ENCODE measurements at regions not wholly inside any gene's neighbourhood (a gene's known extent, or its start where the extent isn't known, plus 50 kb on each side); places are given as distances from the start of the nearest gene placed in this dataset.

DNA sequence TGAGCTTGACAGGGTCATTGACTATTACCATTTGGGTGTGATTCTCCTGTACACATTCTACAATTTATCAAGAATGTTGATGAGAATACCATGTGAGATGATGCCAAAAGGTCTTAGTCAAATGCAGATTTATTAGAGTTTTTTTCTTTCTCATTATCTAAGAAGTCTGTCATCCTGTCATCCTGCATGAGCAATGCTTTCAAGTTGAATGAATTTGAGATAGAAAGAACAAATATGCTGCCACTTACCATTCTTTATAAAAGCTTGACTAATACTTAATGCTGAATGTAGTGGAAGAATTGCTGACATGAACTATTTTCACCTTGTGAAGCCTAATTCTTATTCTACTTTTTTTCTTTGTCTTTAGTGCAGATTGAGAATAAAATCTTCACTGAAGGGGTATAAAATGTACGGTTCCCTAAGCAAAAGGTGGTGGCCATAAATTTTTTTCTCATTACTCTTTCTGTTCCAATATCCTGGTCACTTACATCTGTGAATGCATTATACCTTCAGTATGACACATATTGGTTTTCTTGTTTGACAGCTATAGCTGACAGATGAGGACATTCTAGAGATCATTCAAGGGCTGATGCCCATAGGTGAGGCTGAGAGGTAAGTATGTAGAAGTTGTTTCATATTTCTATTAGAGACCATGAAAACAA lies 1434.7 kb downstream of the SLITRK1 start:
- TF ChIP-seq, protein P1, sequence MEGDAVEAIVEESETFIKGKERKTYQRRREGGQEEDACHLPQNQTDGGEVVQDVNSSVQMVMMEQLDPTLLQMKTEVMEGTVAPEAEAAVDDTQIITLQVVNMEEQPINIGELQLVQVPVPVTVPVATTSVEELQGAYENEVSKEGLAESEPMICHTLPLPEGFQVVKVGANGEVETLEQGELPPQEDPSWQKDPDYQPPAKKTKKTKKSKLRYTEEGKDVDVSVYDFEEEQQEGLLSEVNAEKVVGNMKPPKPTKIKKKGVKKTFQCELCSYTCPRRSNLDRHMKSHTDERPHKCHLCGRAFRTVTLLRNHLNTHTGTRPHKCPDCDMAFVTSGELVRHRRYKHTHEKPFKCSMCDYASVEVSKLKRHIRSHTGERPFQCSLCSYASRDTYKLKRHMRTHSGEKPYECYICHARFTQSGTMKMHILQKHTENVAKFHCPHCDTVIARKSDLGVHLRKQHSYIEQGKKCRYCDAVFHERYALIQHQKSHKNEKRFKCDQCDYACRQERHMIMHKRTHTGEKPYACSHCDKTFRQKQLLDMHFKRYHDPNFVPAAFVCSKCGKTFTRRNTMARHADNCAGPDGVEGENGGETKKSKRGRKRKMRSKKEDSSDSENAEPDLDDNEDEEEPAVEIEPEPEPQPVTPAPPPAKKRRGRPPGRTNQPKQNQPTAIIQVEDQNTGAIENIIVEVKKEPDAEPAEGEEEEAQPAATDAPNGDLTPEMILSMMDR (IDR thresholded peaks at IDR 0.05): no peak
- Histone ChIP-seq H3K4me1 (ENCODE audit: low read depth) (no peaks in the 10 kb centered on the region), H3K4me3 (no peak overlapping the region), H3K36me3 (ENCODE audit: low read depth) (no peaks in the 10 kb centered on the region), H3K9me3 (peaks cover 38% of the 10 kb centered on the region)
- intact Hi-C loops (cut with DNase I, micrococcal nuclease): no loop called here
- DNase-seq (no peak), ATAC-seq (no peak)

DNA sequence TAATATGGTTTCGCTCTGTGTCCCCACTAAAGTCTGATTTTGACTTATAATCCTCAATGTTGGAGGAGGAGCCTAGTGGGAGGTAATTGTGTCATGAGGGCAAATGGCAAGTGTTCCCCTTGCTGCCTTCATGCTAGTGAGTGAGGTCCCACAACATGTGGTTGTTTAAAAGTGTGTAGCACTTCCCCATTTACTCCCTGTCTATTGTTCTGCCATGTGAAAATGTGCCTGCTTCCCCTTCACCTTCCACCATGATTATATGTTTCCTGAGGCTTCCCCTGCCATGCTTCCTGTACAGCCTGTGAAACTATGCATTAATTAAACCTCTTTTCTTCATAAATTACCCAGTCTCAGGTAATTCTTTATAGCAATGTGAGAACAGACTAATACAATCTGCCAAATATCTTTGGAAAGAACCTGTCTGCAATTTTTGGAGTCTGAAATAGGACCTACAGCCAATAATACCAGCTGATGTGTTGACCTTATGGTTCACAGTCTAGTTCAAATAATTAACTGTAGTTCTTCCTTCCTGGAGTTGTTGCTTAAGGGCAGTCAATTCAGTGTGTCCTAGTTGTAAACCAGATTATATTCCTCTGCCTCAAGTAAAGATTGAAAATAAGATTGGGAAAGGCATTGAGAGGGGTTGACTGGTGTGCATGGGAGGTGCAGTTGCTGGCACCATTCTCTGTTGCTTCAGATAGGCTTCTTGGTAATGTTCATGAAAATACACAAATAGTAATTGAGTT lies 1442.9 kb downstream of the SLITRK1 start:
- no peak for ATAC-seq
- intact Hi-C loops (cut with DNase I, micrococcal nuclease): no loop called here
- no peak for DNase-seq
- Histone ChIP-seq H3K9me3 (peaks cover 41% of the 10 kb centered on the region), H3K36me3 (ENCODE audit: low read depth) (no peaks in the 10 kb centered on the region), H3K4me3 (no peak overlapping the region), H3K4me1 (ENCODE audit: low read depth) (no peaks in the 10 kb centered on the region)
- TF ChIP-seq, protein P1 (IDR thresholded peaks at IDR 0.05): no peak

DNA sequence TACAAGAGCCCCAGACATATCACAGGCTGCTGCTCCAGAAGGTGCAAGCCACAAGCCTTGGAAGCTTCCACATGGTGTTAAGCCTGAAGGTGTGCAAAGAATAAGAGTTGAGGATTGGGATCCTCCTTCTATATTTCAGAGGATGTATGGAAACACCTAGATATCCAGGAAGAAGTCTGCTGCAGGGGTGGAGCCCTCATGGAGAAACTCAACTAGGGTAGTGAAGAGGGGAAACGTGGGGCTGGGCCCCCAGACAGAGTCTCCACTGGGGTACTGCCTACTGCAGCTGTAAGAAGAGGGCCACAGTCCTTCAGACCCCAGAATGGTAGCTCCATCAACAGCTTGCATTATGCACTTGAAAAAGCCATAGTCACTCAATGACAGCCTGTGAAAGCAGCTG lies 1444.0 kb downstream of the SLITRK1 start:
- no peak for DNase-seq
- Histone ChIP-seq H3K4me1 (ENCODE audit: low read depth) (no peaks in the 10 kb centered on the region), H3K4me3 (no peak overlapping the region), H3K36me3 (ENCODE audit: low read depth) (no peaks in the 10 kb centered on the region), H3K9me3 (peaks cover 43% of the 10 kb centered on the region)
- intact Hi-C loops (cut with DNase I, micrococcal nuclease): no loop called here
- TF ChIP-seq, protein P1 (IDR thresholded peaks at IDR 0.05): no peak
- no peak for ATAC-seq

DNA sequence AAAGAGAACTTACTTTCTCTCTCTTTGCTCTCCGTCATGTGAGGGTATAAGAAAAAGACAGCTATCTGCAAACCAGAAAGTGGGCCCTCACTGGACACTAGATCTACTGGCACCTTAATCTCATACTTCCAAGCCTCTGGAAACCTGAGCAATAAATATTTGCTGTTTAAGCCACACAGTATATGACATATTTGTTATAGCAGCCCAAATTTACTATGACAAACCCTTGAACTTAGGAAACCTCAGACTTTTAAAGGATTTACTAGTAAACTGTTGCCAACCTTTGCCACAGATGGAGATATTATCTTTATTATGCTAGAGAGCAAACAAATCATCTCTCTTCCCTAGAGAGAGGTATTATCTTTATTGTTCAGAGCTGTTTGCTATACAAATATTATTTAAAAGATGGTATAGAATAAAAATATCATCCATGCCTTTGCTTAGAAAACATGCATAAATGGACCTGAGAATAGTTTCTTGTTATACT lies 1446.1 kb downstream of the SLITRK1 start:
- intact Hi-C loops (cut with DNase I, micrococcal nuclease): no loop called here
- no peak overlapping the region for H3K4me3 ChIP-seq
- no peak for ATAC-seq

DNA sequence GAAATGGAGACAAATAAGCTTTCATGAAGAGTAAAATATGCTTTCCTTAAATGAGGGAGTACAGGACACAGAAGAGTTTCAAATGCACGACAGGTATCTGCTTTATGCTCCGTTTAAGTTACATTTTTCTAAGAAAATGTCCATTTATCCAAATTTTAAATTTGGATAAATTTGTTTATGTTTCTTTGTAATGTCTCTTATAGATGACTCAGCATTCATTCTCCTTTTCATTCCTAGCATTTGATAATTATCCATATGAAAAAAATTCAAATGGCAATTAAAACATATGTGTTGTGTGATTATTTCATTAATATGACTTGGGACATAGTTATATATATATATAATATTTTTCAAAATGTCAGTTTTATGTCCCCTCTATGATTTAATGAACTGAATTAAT lies 1449.3 kb downstream of the SLITRK1 start:
- no peaks in the 10 kb centered on the region for H3K4me1 ChIP-seq (ENCODE audit: low read depth)
- intact Hi-C loops (cut with DNase I, micrococcal nuclease): no loop called here
- H3K36me3 ChIP-seq (ENCODE audit: low read depth): no peaks in the 10 kb centered on the region
- TF ChIP-seq, protein P1 (IDR thresholded peaks at IDR 0.05): no peak
- no peak overlapping the region for H3K4me3 ChIP-seq
- ATAC-seq (no peak), DNase-seq (no peak)
- peaks cover 26% of the 10 kb centered on the region for H3K9me3 ChIP-seq

More for the DNA sequence above, 1446.1 kb downstream of the SLITRK1 start:
- H3K4me1 ChIP-seq (ENCODE audit: low read depth): no peaks in the 10 kb centered on the region
- no peaks in the 10 kb centered on the region for H3K36me3 ChIP-seq (ENCODE audit: low read depth)
- peaks cover 43% of the 10 kb centered on the region for H3K9me3 ChIP-seq
- no peak for DNase-seq
- TF ChIP-seq, protein P1 (IDR thresholded peaks at IDR 0.05): no peak

All from mucosa of descending colon (tissue), 3 donors.